Karpas-422 (cell line): ENCODE measurements at regions not wholly inside any gene's neighbourhood (a gene's known extent, or its start where the extent isn't known, plus 50 kb on each side); places are given as distances from the start of the nearest gene placed in this dataset.
"Not testable (repeated sequence)": the region's sequence is repeated elsewhere in the genome, so short reads cannot be mapped to it uniquely, and the experiment has no call there.

Source experiments
- DNase-seq: peaks from one replicate; pipeline ENCODE4 v3.0.0-alpha.2; 2015
- H2AFZ ChIP-seq: fragments of 200-600 bp; sonication (generic); 2 replicates; pipeline ENCODE4 v1.6.1; 2014; ENCODE audit warnings: antibody characterized with exemption, low read length, mixed read lengths
- H3K27ac ChIP-seq: fragments of 200-600 bp; sonication (generic); 2 replicates; pipeline ENCODE4 v1.5.1; 2014; ENCODE audit warnings: mild to moderate bottlenecking, low read length, moderate library complexity
- H3K27me3 ChIP-seq: fragments of 200-600 bp; sonication (generic); 2 replicates; pipeline ENCODE4 v1.6.1; 2014; ENCODE audit warnings: low read length, mixed read lengths
- H3K36me3 ChIP-seq: fragments of 200-600 bp; sonication (generic); 2 replicates; pipeline ENCODE4 v1.6.1; 2014; ENCODE audit warnings: low read length, mixed read lengths; ENCODE audit not compliant: insufficient read depth
- H3K4me1 ChIP-seq: fragments of 200-600 bp; sonication (generic); 2 replicates; pipeline ENCODE4 v1.6.1; 2014; ENCODE audit warnings: mild to moderate bottlenecking, low read length, mixed read lengths
- H3K4me2 ChIP-seq: fragments of 200-600 bp; sonication (generic); 2 replicates; pipeline ENCODE4 v1.6.1; 2014; ENCODE audit warnings: low read length, low read depth, mild to moderate bottlenecking; ENCODE audit not compliant: poor library complexity, severe bottlenecking
- H3K4me3 ChIP-seq: fragments of 200-600 bp; sonication (generic); 2 replicates; pipeline ENCODE4 v1.5.1; 2014; ENCODE audit warnings: mild to moderate bottlenecking, antibody characterized with exemption, low read length, mixed read lengths
- H3K79me2 ChIP-seq: fragments of 200-600 bp; sonication (generic); 2 replicates; pipeline ENCODE4 v1.6.1; 2014; ENCODE audit warnings: mild to moderate bottlenecking, low read length, mixed read lengths
- H3K9ac ChIP-seq: fragments of 200-600 bp; sonication (generic); 2 replicates; pipeline ENCODE4 v1.6.0; 2014; ENCODE audit warnings: low read length
- H3K9me2 ChIP-seq: fragments of 200-600 bp; sonication (generic), shearing (Covaris generic); replicated peaks from 2 replicates; pipeline ENCODE4 v1.6.0; 2014; ENCODE audit warnings: mild to moderate bottlenecking, low read length, moderate library complexity; ENCODE audit not compliant: insufficient read depth
- H3K9me3 ChIP-seq: fragments of 300-700, 200-600 bp; sonication (generic); 2 replicates; pipeline ENCODE4 v1.6.1; 2014; ENCODE audit warnings: low read length, mixed read lengths
- H4K20me1 ChIP-seq: fragments of 200-600 bp; sonication (generic); 2 replicates; pipeline ENCODE4 v1.6.1; 2014; ENCODE audit warnings: mild to moderate bottlenecking, antibody characterized with exemption, low read length, low read depth; ENCODE audit not compliant: insufficient read depth

- H4K20me1 ChIP-seq: no peaks in the 10 kb centered on the region
- no peaks in the 10 kb centered on the region for H3K36me3 ChIP-seq
- H3K4me2 ChIP-seq: no peak overlapping the region
- no peak overlapping the region for H2AFZ ChIP-seq
- no peaks in the 10 kb centered on the region for H3K79me2 ChIP-seq
- no peak overlapping the region for H3K4me3 ChIP-seq
- H3K9me2 ChIP-seq: no peaks in the 10 kb centered on the region
- H3K27ac ChIP-seq: no peak overlapping the region
- H3K9ac ChIP-seq: no peak overlapping the region
- no peaks in the 10 kb centered on the region for H3K27me3 ChIP-seq
- H3K4me1 ChIP-seq: no peaks in the 10 kb centered on the region; the same call in 1 of the 2 replicates
- DNase-seq: no peak
- H3K9me3 ChIP-seq: no peaks in the 10 kb centered on the region
Observed at GRCh38 chr18:76610012-76610411, 115.0 kb upstream of the ZNF516 start.

DNA sequence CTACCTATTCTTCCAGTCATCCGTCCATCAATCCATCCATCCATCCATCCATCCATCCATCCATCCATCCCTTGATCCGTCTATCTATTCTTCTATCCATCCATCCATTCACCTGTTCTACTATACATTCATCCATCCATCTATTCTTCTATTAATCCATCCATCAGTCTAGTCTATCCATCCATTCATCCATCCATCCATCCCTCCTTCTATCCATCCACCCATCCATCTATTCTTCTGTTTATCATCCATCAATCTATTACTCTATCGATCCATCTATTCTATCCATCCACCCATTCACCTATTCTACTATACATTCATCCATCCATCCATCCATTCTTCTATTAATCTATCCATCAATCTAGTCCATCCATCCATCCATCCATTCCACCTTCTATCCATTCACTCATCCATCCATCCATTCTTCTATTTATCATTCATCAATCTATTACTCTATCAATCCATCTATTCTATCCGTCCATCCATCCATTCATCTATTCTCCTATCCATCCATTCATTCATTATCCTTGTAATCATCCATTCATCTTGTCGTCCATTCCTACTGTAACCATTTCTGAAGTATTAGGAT is 110.4 kb upstream of the ZNF516 start:
- H2AFZ ChIP-seq: no peak overlapping the region
- H3K36me3 ChIP-seq: no peaks in the 10 kb centered on the region
- no peaks in the 10 kb centered on the region for H4K20me1 ChIP-seq
- no peaks in the 10 kb centered on the region for H3K9me3 ChIP-seq
- no peak overlapping the region for H3K27ac ChIP-seq
- H3K4me2 ChIP-seq: no peak overlapping the region
- H3K9me2 ChIP-seq: no peaks in the 10 kb centered on the region
- H3K4me3 ChIP-seq: no peak overlapping the region
- no peak overlapping the region for H3K9ac ChIP-seq
- H3K4me1 ChIP-seq: no peaks in the 10 kb centered on the region; the same call in 1 of the 2 replicates
- no peak for DNase-seq
- H3K27me3 ChIP-seq: no peaks in the 10 kb centered on the region
- H3K79me2 ChIP-seq: no peaks in the 10 kb centered on the region

DNA sequence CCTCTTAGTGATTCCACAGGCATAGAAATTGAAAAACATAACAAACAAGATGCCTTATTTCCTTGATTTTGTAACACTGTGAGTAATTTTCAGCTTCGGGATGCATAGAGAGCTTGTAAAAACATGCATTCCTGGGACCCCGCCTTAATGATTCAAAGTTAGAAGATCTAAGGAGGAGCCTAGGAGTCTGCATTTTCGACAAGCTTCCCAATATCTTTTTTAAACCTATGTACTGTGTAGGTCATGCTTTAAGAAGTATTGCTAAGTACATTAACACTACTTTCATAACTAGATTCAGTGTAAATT is 109.8 kb upstream of the ZNF516 start:
- H3K4me2 ChIP-seq: no peak overlapping the region

DNA sequence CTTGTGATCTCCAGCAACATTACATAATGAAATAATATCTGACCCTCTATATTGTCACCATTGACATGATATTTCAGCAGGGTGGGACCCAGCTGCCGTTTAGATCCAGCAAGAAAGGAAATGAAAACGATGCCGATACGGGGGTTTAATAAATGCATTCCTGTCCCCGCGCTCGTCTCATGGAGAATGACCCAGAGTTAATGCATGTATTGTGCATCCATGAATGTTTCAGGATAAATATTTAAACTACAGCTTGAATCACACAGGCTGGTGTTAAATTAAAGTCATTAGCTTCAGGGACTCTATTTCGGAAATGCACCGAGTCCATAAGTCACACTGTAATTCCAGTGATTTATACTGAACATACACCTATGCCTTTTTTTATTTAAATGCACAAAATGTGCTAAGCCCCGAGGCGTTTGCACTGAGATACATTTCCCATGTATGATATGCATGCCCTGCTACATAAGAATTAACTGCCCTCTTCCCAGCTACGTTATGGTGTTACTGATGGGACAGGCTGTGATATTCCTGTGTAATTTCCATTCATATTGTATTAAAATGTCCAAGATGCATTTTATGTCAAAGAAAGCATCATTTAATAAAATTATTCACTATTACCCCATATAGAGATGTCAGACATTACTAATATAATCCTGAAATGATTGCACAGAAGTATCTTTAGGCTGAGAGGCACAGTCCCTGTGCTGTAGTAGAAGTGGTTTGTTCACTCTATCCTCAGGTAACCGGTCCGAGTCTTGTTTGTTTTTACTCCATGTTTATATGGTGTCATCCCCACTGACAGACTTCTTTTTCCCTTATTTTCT is 109.3 kb upstream of the ZNF516 start:
- Histone ChIP-seq H3K79me2 (no peaks in the 10 kb centered on the region), H3K4me1 (no peaks in the 10 kb centered on the region), H3K4me2 (no peak overlapping the region)

More for the DNA sequence above, 109.8 kb upstream of the ZNF516 start:
- H3K79me2 ChIP-seq: no peaks in the 10 kb centered on the region
- H3K4me3 ChIP-seq: no peak overlapping the region
- no peaks in the 10 kb centered on the region for H3K9me3 ChIP-seq
- H4K20me1 ChIP-seq: no peaks in the 10 kb centered on the region
- H3K36me3 ChIP-seq: no peaks in the 10 kb centered on the region
- no peak overlapping the region for H3K9ac ChIP-seq
- H3K4me1 ChIP-seq: no peaks in the 10 kb centered on the region
- no peaks in the 10 kb centered on the region for H3K27me3 ChIP-seq
- no peaks in the 10 kb centered on the region for H3K9me2 ChIP-seq
- H3K27ac ChIP-seq: no peak overlapping the region
- DNase-seq: no peak
- no peak overlapping the region for H2AFZ ChIP-seq

DNA sequence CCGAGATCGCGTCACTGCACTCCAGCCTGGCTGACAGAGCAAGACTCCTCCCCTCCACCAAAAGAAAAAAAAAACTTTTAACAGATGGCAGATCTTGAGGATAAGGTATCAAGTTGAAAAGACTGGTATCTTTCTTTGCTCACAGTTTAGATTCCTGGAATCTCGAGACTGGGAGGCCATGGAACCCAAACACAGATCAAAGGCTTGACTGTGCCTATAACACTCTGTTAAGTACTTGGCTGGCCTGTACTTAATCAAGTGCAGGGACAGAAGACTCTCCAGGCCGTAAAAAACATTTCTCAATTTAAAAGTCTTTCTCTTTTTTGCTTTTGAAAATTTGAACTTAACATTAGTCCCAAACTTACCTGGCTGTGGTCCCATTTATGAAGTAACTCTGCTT is 107.1 kb upstream of the ZNF516 start:
- Histone ChIP-seq H3K36me3 (no peaks in the 10 kb centered on the region), H2AFZ (no peak overlapping the region), H4K20me1 (no peaks in the 10 kb centered on the region), H3K4me3 (no peak overlapping the region), H3K27ac (no peak overlapping the region), H3K27me3 (no peaks in the 10 kb centered on the region), H3K4me2 (no peak overlapping the region), H3K9ac (no peak overlapping the region), H3K9me3 (no peaks in the 10 kb centered on the region), H3K9me2 (no peaks in the 10 kb centered on the region), H3K4me1 (no peaks in the 10 kb centered on the region), H3K79me2 (no peaks in the 10 kb centered on the region)
- DNase-seq: no peak

More for the DNA sequence above, 109.3 kb upstream of the ZNF516 start:
- H3K4me3 ChIP-seq: no peak overlapping the region
- H4K20me1 ChIP-seq: no peaks in the 10 kb centered on the region
- H3K27ac ChIP-seq: no peak overlapping the region
- no peaks in the 10 kb centered on the region for H3K36me3 ChIP-seq
- H3K9ac ChIP-seq: no peak overlapping the region
- no peak for DNase-seq
- H3K27me3 ChIP-seq: no peaks in the 10 kb centered on the region
- H3K9me2 ChIP-seq: no peaks in the 10 kb centered on the region
- no peaks in the 10 kb centered on the region for H3K9me3 ChIP-seq
- H2AFZ ChIP-seq: no peak overlapping the region

DNA sequence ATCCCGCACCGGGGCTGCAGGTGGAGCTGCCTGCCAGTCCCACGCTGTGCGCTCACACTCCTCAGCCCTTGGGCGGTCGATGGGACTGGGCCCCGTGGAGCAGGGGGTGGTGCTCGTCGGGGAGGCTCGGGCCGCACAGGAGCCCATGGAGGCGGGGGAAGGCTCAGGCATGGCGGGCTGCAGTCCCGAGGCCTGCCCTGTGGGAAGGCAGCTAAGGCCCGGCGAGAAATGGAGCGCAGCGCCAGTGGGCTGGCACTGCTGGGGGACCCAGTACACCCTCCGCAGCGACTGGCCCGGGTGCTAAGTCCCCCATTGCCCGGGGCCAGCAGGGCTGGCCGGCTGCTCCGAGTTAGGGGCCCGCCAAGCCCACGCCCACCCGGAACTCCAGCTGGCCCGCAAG is 105.0 kb upstream of the ZNF516 start:
- not testable (repeated sequence) for H3K9ac ChIP-seq, H3K27ac ChIP-seq, H3K79me2 ChIP-seq, H3K27me3 ChIP-seq, DNase-seq, H2AFZ ChIP-seq, H4K20me1 ChIP-seq, H3K36me3 ChIP-seq, H3K9me3 ChIP-seq, H3K4me1 ChIP-seq, H3K4me3 ChIP-seq, H3K4me2 ChIP-seq, H3K9me2 ChIP-seq

DNA sequence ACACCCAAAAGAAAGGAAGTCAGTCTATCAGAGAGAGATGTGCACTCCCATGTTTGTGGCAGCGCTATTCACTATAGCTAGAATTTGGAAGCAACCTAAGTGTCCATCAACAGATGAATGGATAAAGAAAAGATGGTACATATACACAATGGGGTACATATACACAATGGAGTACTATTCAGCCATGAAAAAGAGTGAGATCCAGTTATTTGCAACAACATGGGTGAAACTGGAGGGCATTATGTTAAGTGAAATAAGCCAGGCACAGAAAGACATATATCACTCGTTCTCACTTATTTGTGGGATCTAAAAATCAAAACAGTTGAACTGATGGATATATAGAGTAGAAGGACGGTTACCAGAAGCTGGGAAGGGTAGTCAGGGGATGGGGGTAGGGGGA is 99.9 kb upstream of the ZNF516 start:
- no peak overlapping the region for H3K9ac ChIP-seq
- H3K27me3 ChIP-seq: peaks cover 4% of the 10 kb centered on the region; the same call in 1 of the 2 replicates
- no peak for DNase-seq
- H3K27ac ChIP-seq: no peak overlapping the region
- H4K20me1 ChIP-seq: no peaks in the 10 kb centered on the region
- no peaks in the 10 kb centered on the region for H3K9me2 ChIP-seq
- no peaks in the 10 kb centered on the region for H3K4me1 ChIP-seq
- no peaks in the 10 kb centered on the region for H3K36me3 ChIP-seq
- H3K9me3 ChIP-seq: no peaks in the 10 kb centered on the region
- no peak overlapping the region for H2AFZ ChIP-seq
- no peak overlapping the region for H3K4me3 ChIP-seq
- H3K79me2 ChIP-seq: no peaks in the 10 kb centered on the region
- H3K4me2 ChIP-seq: no peak overlapping the region

GRCh38 chr18:76593843-76594242 is 98.8 kb upstream of the ZNF516 start:
- no peak for DNase-seq
- H2AFZ ChIP-seq: no peak overlapping the region
- H4K20me1 ChIP-seq: no peaks in the 10 kb centered on the region

More at GRCh38 chr18:76593843-76594242, 98.8 kb upstream of the ZNF516 start:
- H3K9ac ChIP-seq: no peak overlapping the region
- H3K4me2 ChIP-seq: no peak overlapping the region
- no peaks in the 10 kb centered on the region for H3K4me1 ChIP-seq
- H3K9me3 ChIP-seq: no peaks in the 10 kb centered on the region
- H3K4me3 ChIP-seq: no peak overlapping the region
- H3K79me2 ChIP-seq: no peaks in the 10 kb centered on the region
- no peaks in the 10 kb centered on the region for H3K9me2 ChIP-seq
- peaks cover 4% of the 10 kb centered on the region; the same call in 1 of the 2 replicates for H3K27me3 ChIP-seq
- H3K36me3 ChIP-seq: no peaks in the 10 kb centered on the region
- no peak overlapping the region for H3K27ac ChIP-seq
